ENCODE measurements at regions not wholly inside any gene's neighbourhood (a gene's known extent, or its start where the extent isn't known, plus 50 kb on each side); places are given as distances from the start of the nearest gene placed in this dataset.
A peak's percentile ranks its signal among the peaks of the same experiment; 100 is the strongest.

- no peak for TF ChIP-seq CTCF (IDR thresholded peaks at IDR 0.05; ENCODE audit: insufficient read depth, low read depth, low read length, missing control alignments)
- H3K4me3 ChIP-seq (ENCODE audit: low read depth, low read length), result no peak overlapping the region
- no peak for DNase-seq (ENCODE audit: low read depth)
Observed at GRCh38 chr5:89036704-89037489, 153.9 kb upstream of the MEF2C start.

GRCh38 chr5:89036166-89036565, 153.2 kb upstream of the MEF2C start:
- H3K4me3 ChIP-seq (ENCODE audit: low read depth, low read length), result no peak overlapping the region
- no peak for DNase-seq (ENCODE audit: low read depth)
- no peak for TF ChIP-seq CTCF (IDR thresholded peaks at IDR 0.05; ENCODE audit: insufficient read depth, low read depth, low read length, missing control alignments)

- TF ChIP-seq CTCF (IDR thresholded peaks at IDR 0.05; ENCODE audit: insufficient read depth, low read depth, low read length, missing control alignments), result no peak
- H3K4me3 ChIP-seq (ENCODE audit: low read depth, low read length), result no peak overlapping the region
- DNase-seq (ENCODE audit: low read depth), result peak; percentile 25
Observed at GRCh38 chr5:89034588-89034987, 151.6 kb upstream of the MEF2C start.

GRCh38 chr5:89030798-89031197, 147.8 kb upstream of the MEF2C start:
- no peak overlapping the region for H3K4me3 ChIP-seq (ENCODE audit: low read depth, low read length)
- no peak for DNase-seq (ENCODE audit: low read depth)
- no peak for TF ChIP-seq CTCF (IDR thresholded peaks at IDR 0.05; ENCODE audit: insufficient read depth, low read depth, low read length, missing control alignments)

GRCh38 chr5:89028595-89029285, 145.8 kb upstream of the MEF2C start:
- H3K4me3 ChIP-seq (ENCODE audit: low read depth, low read length), result no peak overlapping the region
- TF ChIP-seq CTCF (IDR thresholded peaks at IDR 0.05; ENCODE audit: insufficient read depth, low read depth, low read length, missing control alignments), result no peak
- no peak for DNase-seq (ENCODE audit: low read depth)

GRCh38 chr5:89024045-89024444, 141.1 kb upstream of the MEF2C start:
- DNase-seq (ENCODE audit: low read depth), result no peak
- H3K4me3 ChIP-seq (ENCODE audit: low read depth, low read length), result no peak overlapping the region
- TF ChIP-seq CTCF (IDR thresholded peaks at IDR 0.05; ENCODE audit: insufficient read depth, low read depth, low read length, missing control alignments), result no peak

Measured in GM12865 (cell line).